ENCODE measurements at regions not wholly inside any gene's neighbourhood (a gene's known extent, or its start where the extent isn't known, plus 50 kb on each side); places are given as distances from the start of the nearest gene placed in this dataset.

DNA sequence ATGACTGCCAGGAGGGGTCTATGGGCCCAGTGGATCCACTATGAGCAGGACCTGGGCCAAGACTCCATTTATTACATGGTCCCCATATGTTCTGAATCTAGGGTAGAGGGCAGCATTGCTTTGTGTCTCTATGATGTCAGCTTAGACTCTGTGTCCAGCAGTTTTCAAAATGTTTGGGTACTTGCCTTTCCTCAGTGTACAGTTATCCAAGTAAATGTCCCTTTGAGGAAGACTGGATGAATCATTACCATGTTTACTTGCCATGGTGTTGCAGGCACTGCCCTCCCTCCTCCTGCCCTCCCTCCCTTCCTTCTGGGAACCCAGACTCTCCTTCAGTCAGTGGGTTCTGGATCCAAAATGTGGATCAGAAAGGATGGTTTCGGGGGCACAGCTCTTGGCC lies 108.6 kb downstream of the NRN1 start:
- no peaks in the 10 kb centered on the region for H3K36me3 ChIP-seq (ENCODE audit: control insufficient read depth, insufficient read depth, low read length)

DNA sequence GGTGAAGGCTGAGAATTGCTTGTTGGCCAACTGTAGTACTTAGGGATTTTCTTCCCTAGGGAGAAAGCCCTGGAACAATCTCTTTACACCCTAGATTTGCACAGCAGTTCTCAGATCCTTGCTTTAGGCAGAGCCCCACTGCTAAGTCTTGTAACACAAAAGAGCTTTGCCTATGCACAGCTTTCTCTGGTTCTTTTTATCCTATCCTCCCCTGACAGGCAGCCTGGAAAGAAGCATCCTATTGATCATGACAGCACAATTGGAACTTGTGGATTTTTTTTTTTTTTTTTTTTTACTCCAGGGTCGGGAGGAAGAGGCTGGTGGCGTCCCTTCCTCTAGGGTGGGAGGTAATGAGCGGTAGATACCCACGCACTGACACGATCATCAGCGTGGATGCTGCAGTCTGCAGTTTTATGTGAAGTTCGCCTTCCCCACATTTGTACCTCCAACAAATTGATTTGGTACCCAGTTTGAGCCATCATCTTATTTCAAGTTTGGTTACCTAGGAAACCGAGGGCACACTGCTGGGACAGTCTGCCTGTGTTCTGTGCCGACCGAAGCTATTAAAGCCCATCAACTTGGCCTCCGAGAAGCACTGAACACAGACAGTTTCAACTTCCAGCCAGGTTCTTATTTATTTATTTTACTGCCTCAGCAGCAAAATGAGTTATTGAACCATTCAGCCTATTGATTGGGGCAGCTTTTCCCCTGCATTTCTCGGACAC lies 110.1 kb downstream of the NRN1 start:
- H3K27me3 Mint-ChIP-seq (ENCODE audit: insufficient read depth, unreplicated experiment) = peaks cover 6% of the 10 kb centered on the region
- no peak overlapping the region for H3K27ac Mint-ChIP-seq (ENCODE audit: unreplicated experiment)
- TF ChIP-seq, protein P1, sequence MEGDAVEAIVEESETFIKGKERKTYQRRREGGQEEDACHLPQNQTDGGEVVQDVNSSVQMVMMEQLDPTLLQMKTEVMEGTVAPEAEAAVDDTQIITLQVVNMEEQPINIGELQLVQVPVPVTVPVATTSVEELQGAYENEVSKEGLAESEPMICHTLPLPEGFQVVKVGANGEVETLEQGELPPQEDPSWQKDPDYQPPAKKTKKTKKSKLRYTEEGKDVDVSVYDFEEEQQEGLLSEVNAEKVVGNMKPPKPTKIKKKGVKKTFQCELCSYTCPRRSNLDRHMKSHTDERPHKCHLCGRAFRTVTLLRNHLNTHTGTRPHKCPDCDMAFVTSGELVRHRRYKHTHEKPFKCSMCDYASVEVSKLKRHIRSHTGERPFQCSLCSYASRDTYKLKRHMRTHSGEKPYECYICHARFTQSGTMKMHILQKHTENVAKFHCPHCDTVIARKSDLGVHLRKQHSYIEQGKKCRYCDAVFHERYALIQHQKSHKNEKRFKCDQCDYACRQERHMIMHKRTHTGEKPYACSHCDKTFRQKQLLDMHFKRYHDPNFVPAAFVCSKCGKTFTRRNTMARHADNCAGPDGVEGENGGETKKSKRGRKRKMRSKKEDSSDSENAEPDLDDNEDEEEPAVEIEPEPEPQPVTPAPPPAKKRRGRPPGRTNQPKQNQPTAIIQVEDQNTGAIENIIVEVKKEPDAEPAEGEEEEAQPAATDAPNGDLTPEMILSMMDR (IDR thresholded peaks at IDR 0.05; ENCODE audit: insufficient read depth in 1 of 2, low read depth in 1 of 2, low read length in 1 of 2, severe bottlenecking in 1 of 2, unreplicated experiment in 1 of 2) = no peak
- Histone ChIP-seq H3K36me3 (ENCODE audit: control insufficient read depth, insufficient read depth, low read length) (no peaks in the 10 kb centered on the region), H3K27me3 (replicated peaks; ENCODE audit: control insufficient read depth, insufficient read depth, low read length) (no peaks in the 10 kb centered on the region), H3K4me1 (peaks cover 4% of the 10 kb centered on the region; the same call in 1 of the 2 replicates), H3K4me3 (ENCODE audit: low read depth, low read length) (no peak overlapping the region), H3K9me3 (no peaks in the 10 kb centered on the region)
- intact Hi-C loops (cut with micrococcal nuclease; ENCODE audit: unreplicated experiment) = loop anchor here (5.0 kb wide), 1 partner anchor 424 kb away; no protein-coding TSS in a partner anchor
- CTCF ChIA-PET = no interaction called here
- peaks cover 7% of the 10 kb centered on the region for H3K4me1 Mint-ChIP-seq (ENCODE audit: low read depth, unreplicated experiment)
- H3K36me3 Mint-ChIP-seq (ENCODE audit: insufficient read depth, unreplicated experiment) = peaks cover 8% of the 10 kb centered on the region
- no peak for DNase-seq
- POLR2A ChIA-PET = no interaction called here
- no TSS peak for BruUV-seq (replicated peaks)
- H3K4me3 Mint-ChIP-seq (ENCODE audit: unreplicated experiment) = no peak overlapping the region
- H3K9me3 Mint-ChIP-seq (ENCODE audit: unreplicated experiment) = peaks cover 9% of the 10 kb centered on the region

More for the DNA sequence above, 108.6 kb downstream of the NRN1 start:
- DNase-seq = no peak
- Histone ChIP-seq H3K9me3 (no peaks in the 10 kb centered on the region), H3K4me1 (no peaks in the 10 kb centered on the region), H3K4me3 (ENCODE audit: low read depth, low read length) (no peak overlapping the region), H3K27me3 (replicated peaks; ENCODE audit: control insufficient read depth, insufficient read depth, low read length) (no peaks in the 10 kb centered on the region)
- TF ChIP-seq, protein P1 (IDR thresholded peaks at IDR 0.05; ENCODE audit: insufficient read depth in 1 of 2, low read depth in 1 of 2, low read length in 1 of 2, severe bottlenecking in 1 of 2, unreplicated experiment in 1 of 2) = no peak
- intact Hi-C loops (cut with micrococcal nuclease; ENCODE audit: unreplicated experiment) = loop anchor here (5.0 kb wide), 1 partner anchor 426 kb away; no protein-coding TSS in a partner anchor
- POLR2A ChIA-PET = no interaction called here
- no peaks in the 10 kb centered on the region for H3K36me3 Mint-ChIP-seq (ENCODE audit: insufficient read depth, unreplicated experiment)
- no TSS peak for BruUV-seq (replicated peaks)
- no peak overlapping the region for H3K4me3 Mint-ChIP-seq (ENCODE audit: unreplicated experiment)
- no peaks in the 10 kb centered on the region for H3K9me3 Mint-ChIP-seq (ENCODE audit: unreplicated experiment)
- CTCF ChIA-PET = no interaction called here
- no peak overlapping the region for H3K27ac Mint-ChIP-seq (ENCODE audit: unreplicated experiment)
- H3K27me3 Mint-ChIP-seq (ENCODE audit: insufficient read depth, unreplicated experiment) = peaks cover 6% of the 10 kb centered on the region
- H3K4me1 Mint-ChIP-seq (ENCODE audit: low read depth, unreplicated experiment) = no peaks in the 10 kb centered on the region

DNA sequence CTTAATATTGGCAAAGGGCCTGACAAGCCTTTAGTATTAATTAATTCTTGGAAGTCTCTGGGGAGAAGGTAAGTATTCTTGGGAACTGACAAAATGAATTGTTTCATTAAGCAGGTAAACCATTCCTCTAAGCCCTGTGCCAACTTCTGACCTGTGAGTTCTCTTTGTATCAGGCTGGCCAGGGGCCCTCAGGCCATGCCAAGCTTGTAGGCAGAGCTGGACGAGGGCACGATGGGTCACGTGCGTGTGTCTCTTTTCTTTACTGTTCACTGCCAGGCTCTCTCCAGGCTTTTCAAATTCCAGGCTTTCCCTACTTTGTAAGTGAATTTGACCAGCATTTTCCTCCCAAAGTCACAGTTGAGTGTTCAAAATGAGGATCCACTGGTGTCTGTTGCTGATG lies 112.4 kb downstream of the NRN1 start:
- H3K4me3 Mint-ChIP-seq (ENCODE audit: unreplicated experiment) = no peak overlapping the region
- Histone ChIP-seq H3K4me1 (peaks cover 4% of the 10 kb centered on the region; the same call in 1 of the 2 replicates), H3K36me3 (ENCODE audit: control insufficient read depth, insufficient read depth, low read length) (no peaks in the 10 kb centered on the region), H3K9me3 (no peaks in the 10 kb centered on the region), H3K4me3 (ENCODE audit: low read depth, low read length) (no peak overlapping the region), H3K27me3 (replicated peaks; ENCODE audit: control insufficient read depth, insufficient read depth, low read length) (no peaks in the 10 kb centered on the region)
- no peak overlapping the region for H3K27ac Mint-ChIP-seq (ENCODE audit: unreplicated experiment)
- peaks cover 7% of the 10 kb centered on the region for H3K4me1 Mint-ChIP-seq (ENCODE audit: low read depth, unreplicated experiment)
- H3K27me3 Mint-ChIP-seq (ENCODE audit: insufficient read depth, unreplicated experiment) = peaks cover 3% of the 10 kb centered on the region
- intact Hi-C loops (cut with micrococcal nuclease; ENCODE audit: unreplicated experiment) = no loop called here
- ChIA-PET POLR2A (no interaction called here), CTCF (no interaction called here)
- H3K9me3 Mint-ChIP-seq (ENCODE audit: unreplicated experiment) = peaks cover 9% of the 10 kb centered on the region
- peaks cover 8% of the 10 kb centered on the region for H3K36me3 Mint-ChIP-seq (ENCODE audit: insufficient read depth, unreplicated experiment)
- TF ChIP-seq, protein P1 (IDR thresholded peaks at IDR 0.05; ENCODE audit: insufficient read depth in 1 of 2, low read depth in 1 of 2, low read length in 1 of 2, severe bottlenecking in 1 of 2, unreplicated experiment in 1 of 2) = no peak
- DNase-seq = no peak
- no TSS peak for BruUV-seq (replicated peaks)

Data from Caco-2 (cell line).